IPS-18c (cell line): ENCODE measurements at regions not wholly inside any gene's neighbourhood (a gene's known extent, or its start where the extent isn't known, plus 50 kb on each side); places are given as distances from the start of the nearest gene placed in this dataset.
"Not testable (repeated sequence)": the region's sequence is repeated elsewhere in the genome, so short reads cannot be mapped to it uniquely, and the experiment has no call there.

Experiments
- H3K4me3 ChIP-seq: 2 replicates; pipeline ENCODE4 v1.7.0; 2013; ENCODE audit warnings: low read depth, mild to moderate bottlenecking, low read length, moderate library complexity; ENCODE audit not compliant: insufficient read depth
- H3K9me3 ChIP-seq: one replicate; pipeline ENCODE4 v1.6.1; 2013; ENCODE audit warnings: mild to moderate bottlenecking, low read length, moderate library complexity; ENCODE audit not compliant: control insufficient read depth, insufficient read depth

DNA sequence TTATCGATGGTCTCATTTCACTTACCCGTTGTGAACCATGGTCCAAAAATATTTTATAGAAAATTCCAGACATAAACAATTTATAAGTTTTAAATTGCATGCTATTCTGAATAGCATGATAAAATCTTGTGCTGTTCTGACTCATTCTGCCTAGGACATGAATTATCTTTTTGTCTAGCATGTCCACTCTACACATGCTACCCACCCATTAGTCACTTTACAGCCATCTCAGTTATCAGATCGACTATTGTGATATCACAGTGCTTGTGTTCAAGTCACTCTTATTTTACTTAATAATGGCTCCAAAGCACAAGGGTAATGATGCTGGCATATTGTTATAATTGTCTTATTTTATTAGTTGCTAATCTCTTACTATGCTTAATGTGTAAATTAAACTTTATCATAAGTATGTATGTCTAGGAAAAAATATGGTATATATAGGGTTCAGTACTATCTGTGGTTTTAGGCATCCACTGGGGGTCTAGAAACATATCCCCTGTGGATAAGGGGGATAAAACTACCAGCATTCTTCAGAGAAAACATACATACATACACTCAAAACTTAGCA is 252.0 kb upstream of the HTR1E start:
- H3K4me3 ChIP-seq: no peak overlapping the region

DNA sequence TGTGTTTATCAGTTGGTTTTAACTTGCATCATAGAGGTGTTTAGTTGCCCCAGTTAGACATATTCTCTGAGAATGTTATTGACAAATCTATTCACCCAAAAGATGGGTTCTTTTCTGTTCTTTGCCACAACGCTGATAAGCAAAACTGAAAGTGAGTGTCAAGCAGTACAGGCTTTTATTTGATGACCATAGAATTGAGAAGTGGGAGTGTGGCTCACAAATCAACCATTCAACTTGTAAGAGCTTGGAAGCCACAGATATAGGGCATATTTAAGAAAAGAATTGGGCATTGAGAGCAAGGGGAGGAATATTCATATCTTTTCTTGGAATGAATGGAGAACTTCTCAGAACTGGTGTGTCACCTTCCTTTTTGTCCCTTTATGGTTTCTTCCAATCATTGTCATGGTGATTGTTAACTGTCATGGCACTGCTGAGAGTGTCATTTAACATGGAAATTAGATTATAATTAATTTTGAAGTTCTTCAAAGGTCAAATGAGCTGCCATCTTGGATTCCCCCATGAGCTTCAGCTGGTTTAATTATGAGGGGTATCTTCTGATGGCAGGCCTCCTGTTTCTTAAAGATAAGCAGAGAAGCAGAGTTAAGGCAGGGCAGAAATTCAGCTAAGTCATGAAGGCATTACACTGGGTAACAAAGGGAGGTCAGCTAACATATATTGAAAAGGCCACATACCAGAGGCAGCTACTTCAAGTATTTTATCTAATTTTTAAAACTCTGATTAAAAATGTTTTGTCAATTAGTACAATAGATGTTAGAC is 254.0 kb upstream of the HTR1E start:
- Histone ChIP-seq H3K4me3 (no peak overlapping the region), H3K9me3 (no peaks in the 10 kb centered on the region)

More for the DNA sequence above, 252.0 kb upstream of the HTR1E start:
- H3K9me3 ChIP-seq: no peaks in the 10 kb centered on the region

DNA sequence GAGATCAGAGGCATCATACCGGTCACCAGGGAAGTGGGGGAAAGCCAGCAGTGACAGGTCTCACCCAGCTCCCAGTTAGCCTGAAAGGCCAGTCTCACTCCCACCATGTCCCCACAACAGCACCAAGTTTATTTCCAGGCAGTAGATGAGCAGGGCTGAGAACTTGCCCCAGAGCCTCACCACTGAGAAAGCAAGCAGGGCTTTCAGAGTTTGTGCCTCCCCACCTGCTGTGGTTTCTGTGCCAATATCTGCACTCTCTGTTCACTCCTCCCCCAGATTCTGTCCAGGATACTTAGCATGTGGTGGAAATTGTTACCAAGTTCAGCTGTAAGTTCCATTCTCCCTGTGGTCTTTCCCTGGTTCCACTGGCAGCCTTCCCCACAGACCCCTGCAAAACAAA is 255.0 kb upstream of the HTR1E start:
- Histone ChIP-seq H3K4me3 (no peak overlapping the region), H3K9me3 (no peaks in the 10 kb centered on the region)

DNA sequence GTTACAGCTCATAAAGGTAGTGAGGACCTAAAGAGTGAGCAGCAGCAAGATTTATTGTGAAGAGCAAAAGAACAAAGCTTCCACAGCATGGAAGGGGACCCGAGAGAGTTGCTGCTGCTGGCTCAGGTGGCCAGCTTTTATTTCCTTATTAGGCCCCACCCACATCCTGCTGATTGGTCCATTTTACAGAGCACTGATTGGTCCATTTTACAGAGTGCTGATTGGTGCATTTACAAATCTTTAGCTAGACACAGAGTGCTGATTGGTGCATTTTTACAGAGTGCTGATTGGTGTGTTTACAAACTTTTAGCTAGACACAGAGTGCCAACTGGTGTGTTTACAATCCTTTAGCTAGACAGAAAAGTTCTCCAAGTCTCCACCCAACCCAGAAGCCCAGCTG is 256.2 kb upstream of the HTR1E start:
- H3K9me3 ChIP-seq, H3K4me3 ChIP-seq: not testable (repeated sequence)

DNA sequence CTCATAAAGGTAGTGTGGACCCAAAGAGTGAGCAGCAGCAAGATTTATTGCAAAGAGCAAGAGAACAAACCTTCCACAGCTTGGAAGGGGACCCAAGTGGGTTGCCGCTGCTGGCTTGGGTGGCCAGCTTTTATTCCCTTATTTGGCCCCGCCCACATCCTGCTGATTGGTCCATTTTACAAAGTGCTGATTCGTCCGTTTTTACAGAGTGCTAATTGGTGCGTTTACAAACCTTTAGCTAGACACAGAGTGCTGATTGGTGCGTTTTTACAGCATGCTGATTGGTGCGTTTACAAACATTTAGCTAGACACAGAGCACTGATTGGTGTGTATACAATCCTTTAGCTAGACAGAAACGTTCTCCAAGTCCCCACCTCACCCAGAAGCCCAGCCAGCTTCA is 265.2 kb upstream of the HTR1E start:
- H3K4me3 ChIP-seq, H3K9me3 ChIP-seq: not testable (repeated sequence)

DNA sequence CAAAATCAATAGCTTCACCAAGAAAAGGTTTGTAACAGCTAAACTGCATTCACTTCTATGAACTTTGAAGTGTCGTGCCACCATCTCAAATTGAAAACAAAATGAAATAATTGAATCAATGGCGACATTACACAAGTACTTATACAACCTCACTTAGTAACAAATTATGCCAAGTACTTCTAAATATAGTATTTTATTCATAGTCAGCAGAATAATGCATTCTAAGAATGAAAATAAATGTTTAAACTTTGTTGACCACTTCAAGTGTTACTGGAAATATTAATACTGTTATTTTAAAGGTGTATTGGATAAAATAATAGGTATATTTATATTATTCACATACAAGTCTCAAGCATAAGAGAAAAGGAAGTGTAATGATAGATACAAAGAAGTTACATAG is 280.1 kb upstream of the HTR1E start:
- Histone ChIP-seq H3K9me3 (no peaks in the 10 kb centered on the region), H3K4me3 (no peak overlapping the region)

DNA sequence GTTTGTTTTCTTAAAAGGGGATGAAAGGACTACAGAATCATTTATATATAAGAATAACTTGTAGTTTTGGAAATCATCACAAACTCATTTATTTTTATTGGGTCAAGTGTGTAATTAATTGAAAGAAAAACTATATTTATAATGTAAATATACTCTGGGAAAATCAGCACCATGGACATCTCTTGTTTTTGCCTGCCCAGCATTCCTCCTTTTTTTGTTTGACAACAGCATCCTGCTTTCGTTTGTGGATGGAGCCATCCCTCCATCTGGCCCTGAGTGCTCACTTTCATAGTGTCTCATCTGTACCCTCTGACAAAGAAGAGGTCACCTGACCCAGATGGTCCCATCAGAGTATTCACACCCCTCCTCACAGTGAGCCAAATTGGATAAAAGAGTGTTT is 308.2 kb upstream of the HTR1E start:
- Histone ChIP-seq H3K4me3 (no peak overlapping the region), H3K9me3 (peaks cover 4% of the 10 kb centered on the region)

DNA sequence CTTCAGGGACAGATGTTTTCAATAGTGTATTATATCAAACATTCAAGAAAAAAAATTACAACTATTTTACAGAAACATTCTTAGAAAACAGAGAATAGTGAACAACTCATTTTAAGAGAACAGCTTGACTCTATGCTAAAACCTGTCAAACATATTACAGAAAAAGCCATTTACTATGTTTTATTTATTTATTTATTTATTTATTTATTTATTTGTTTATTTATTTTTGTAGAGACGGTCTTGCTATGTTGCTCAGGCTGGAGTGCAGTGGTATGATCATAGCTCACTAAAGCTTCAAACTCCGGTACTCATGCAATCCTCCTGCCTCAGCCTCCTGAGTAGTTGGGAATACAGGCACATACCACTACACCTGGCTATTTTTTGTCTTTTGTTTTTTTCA is 317.9 kb upstream of the HTR1E start:
- H3K4me3 ChIP-seq: no peak overlapping the region

DNA sequence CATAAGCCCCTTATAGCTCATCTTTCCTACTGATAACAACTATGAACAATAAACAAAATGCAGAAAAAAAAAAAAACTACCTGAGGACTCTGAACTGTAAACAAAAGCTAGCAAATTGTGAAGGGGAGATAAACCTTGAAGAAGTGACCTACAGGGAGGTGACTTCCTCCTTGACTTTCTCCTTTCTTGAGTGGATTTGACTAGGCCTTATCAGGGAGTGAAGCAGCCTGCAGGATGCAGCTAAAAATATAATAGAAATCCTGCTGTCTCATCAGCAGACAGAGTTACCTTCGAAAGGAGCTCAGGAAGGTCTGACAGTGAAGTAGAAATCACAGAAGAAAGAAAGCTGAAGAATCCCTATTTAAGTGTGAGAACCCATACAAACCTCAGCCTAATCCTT is 322.0 kb upstream of the HTR1E start:
- H3K9me3 ChIP-seq: no peaks in the 10 kb centered on the region
- H3K4me3 ChIP-seq: no peak overlapping the region

More for the DNA sequence above, 317.9 kb upstream of the HTR1E start:
- H3K9me3 ChIP-seq: no peaks in the 10 kb centered on the region

DNA sequence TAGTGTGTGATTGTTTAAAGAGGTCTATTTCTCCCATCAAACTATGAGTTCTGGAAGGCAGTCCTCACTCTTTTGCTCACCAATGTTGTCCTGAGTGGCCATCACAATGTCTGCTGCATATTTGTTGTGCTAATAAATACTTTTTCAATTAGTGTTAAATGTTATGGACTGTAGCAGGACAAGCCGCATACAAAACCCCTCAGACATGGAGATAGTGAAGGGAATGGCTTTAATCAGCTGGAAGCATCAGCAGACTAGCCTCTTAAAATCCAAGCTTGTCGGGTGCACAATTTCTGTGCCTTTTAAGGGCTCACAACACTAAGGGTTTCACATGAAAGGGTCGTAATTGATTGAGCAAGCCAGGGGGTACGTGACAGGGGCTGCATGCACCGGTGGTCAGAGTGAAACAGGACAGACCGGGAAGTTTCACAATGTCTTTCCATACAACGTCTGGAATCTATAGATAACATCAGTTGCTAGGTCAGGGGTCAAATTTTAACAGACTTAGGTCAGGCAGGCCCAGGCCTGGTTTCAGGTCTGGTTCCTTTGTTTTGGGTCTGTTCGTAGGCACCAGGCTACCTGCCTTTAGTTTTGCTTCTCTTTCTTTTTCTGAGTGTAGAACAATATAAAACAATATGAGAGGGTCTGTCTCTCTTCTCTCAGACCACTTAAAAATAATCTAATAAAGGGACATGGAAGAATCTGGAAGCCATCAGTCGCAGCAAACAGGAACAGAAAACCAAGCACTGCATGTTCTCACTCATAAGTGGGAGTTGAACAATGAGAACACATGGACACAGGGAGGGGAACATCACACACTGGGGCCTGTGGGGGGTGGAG is 327.6 kb upstream of the HTR1E start:
- Histone ChIP-seq H3K4me3 (no peak overlapping the region), H3K9me3 (peaks cover 2% of the 10 kb centered on the region)

DNA sequence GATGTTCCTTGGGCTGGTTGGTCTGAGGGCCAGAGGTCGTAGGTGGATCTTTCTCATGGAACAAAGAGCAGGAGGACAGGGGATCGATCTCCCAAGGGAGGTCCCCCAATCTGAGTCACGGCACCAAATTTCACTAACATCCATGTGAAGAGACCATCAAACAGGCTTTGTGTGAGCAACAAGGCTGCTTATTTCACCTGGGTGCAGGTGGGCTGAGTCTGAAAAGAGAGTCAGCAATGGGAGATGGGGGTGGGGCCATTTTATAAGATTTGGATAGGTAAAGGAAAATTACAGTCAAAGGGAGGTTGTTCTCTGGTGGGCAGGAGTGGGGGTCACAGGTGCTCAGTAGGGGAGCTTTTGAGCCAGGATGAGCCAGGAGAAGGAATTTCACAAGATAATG is 334.0 kb upstream of the HTR1E start:
- not testable (repeated sequence) for H3K4me3 ChIP-seq, H3K9me3 ChIP-seq

DNA sequence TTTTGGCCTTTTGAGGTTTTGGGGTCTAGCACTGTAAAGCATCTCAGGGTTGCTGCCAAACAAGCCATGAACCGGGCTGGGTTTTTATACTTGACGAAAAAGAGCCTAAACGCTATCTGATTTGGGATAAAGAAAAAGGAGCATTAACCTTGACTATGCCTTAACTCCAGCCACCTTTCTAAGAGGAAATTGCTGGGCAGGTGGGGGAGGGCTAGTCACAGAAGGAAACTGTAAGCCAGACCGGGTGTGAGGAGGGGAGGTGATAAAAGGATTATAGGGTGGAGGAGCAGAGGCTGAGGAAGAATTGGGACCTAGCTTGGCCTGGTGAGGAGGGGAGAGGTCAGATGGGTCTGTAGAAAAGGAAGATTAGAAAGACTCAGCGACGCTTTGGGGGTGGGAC is 335.2 kb upstream of the HTR1E start:
- not testable (repeated sequence) for H3K9me3 ChIP-seq, H3K4me3 ChIP-seq

DNA sequence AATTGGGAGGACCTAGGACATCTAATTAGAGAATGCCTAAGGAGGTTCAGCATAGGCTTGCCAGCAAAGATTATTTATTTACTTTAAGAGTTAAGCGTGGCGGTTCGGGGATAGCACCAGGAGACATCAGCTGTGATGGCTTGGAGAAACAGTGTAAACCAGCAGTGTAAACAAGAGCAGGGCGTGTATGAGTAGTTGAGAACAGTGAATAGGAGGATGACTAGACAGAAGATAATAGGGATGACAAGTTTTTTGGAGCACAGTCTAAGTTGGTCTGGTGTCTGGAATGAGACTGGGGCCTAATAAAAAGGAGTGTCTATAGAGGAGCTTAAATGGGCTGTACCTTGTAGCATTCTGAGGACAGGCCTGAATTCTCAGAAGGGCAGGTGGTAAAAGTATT is 338.4 kb upstream of the HTR1E start:
- H3K9me3 ChIP-seq, H3K4me3 ChIP-seq: not testable (repeated sequence)

DNA sequence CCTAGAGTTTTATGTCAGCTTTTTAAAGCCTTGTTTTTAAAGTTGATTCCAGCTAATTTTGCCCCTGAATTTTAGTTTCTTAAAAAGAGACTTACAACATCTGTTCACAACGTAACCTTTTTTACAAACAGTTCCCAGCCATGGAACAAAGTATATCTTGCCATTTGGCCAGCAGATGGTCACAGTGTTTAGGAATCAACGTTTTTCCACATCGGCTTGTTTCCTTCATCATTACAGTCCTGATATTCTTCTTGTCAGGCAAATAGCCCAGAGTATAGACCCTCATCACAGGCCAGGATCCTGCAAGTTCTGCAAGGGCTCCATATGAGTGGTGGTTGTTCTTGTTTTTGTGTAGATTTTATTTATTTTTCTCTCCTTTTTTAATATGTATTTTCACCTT is 341.7 kb upstream of the HTR1E start:
- H3K9me3 ChIP-seq: no peaks in the 10 kb centered on the region

DNA sequence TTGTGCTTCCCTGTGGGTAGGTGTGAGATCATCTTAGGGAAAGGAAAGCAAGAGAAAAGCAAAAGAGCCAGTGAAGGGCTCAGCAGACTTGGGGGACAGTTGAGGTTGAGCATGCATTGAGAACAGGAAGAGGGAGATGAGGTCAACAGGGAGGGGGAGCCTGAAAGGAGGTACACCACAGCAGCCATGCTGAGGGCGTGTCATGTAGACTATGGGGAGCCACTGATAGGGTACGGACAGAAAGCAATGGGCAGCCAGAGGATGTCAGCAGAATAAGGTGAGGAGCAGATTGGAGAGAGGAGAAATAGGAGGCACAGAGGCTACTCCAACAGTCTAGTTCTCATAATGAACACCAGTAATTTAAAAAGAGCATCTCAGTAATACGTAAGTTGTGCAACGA is 351.1 kb upstream of the HTR1E start:
- Histone ChIP-seq H3K4me3 (no peak overlapping the region), H3K9me3 (peaks cover 2% of the 10 kb centered on the region)

More for the DNA sequence above, 341.7 kb upstream of the HTR1E start:
- H3K4me3 ChIP-seq: no peak overlapping the region

DNA sequence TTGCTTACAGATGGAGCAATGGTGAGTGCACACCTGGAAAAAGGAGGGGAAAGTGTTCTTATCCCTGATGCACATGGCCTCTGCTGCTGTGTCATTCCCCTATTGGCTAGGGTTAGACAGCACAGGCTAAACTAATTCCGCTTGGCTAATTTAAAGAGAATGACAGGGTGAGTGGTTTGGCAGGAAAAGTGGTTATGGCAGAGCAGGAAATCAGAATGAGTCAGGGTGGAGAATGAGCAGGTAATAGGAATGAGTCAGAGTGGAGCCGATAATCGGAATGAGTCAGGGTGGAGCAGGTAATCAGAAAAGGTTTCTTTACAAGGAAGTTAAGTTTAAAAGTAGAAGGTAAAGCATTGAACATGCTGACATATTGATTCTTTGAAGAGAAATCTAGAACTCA is 355.5 kb upstream of the HTR1E start:
- Histone ChIP-seq H3K9me3 (no peaks in the 10 kb centered on the region), H3K4me3 (no peak overlapping the region)

DNA sequence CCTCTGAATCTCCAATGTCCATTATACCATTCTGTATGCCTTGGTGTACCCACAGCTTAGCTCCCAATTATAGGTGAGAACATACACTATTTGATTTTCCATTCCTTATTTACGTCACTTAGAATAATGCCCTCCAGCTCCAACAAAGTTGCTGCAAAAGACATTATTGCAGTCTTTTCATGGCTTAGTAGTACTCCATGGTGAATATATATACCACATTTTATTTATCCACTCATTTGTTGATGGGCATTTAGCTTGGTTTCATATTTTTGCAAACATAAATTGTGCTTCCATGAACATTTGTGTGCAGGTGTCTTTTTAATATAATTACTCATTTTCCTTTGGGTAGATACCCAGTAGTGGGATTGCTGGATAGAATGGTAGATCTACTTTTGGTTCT is 374.1 kb upstream of the HTR1E start:
- Histone ChIP-seq H3K9me3 (no peaks in the 10 kb centered on the region), H3K4me3 (no peak overlapping the region)

DNA sequence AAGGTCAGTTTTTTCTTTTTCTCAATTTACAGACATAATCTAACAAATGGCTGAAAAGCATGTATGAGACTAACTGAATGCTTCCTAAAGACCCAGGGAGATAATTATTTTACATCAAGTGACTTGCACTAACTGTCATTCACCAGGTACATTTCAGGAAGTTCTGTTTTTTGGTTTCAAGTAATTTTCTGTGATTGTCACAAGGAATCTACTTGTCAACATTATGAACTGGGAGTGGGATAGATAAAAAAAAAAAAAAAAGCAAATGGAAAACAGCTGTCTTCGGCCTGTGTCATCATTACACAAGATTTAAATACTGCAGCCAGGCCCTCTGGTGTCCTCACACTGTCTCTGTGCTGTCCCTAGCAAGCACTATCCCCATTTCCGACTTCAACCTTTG is 379.0 kb upstream of the HTR1E start:
- no peaks in the 10 kb centered on the region for H3K9me3 ChIP-seq
- no peak overlapping the region for H3K4me3 ChIP-seq
